Hepatocyte (in vitro differentiated cells): ENCODE measurements at regions not wholly inside any gene's neighbourhood (a gene's known extent, or its start where the extent isn't known, plus 50 kb on each side); places are given as distances from the start of the nearest gene placed in this dataset.

Experiments used
- DNase-seq: peaks from one replicate; pipeline ENCODE4 v3.0.0-alpha.2; 2016; ENCODE audit warnings: low spot score
- H2AFZ ChIP-seq: fragments of 200-600 bp; sonication (generic); 2 replicates; pipeline ENCODE4 v1.6.0; 2016; ENCODE audit warnings: antibody characterized with exemption, mild to moderate bottlenecking
- H3K27ac ChIP-seq: fragments of 200-600 bp; sonication (generic); 2 replicates; pipeline ENCODE4 v1.5.1; 2016; ENCODE audit warnings: mild to moderate bottlenecking
- H3K27me3 ChIP-seq: fragments of 200-600 bp; sonication (generic); 2 replicates; pipeline ENCODE4 v1.6.1; 2016
- H3K36me3 ChIP-seq: fragments of 200-600 bp; sonication (generic); replicated peaks from 2 replicates; pipeline ENCODE4 v1.5.1; 2016; ENCODE audit warnings: low read depth; ENCODE audit not compliant: insufficient read depth
- H3K4me1 ChIP-seq: fragments of 200-600 bp; sonication (generic); 2 replicates; pipeline ENCODE4 v1.5.1; 2016; ENCODE audit warnings: mild to moderate bottlenecking, moderate library complexity; ENCODE audit not compliant: insufficient read depth
- H3K4me2 ChIP-seq: fragments of 200-600 bp; sonication (generic); 2 replicates; pipeline ENCODE4 v1.6.0; 2016
- H3K4me3 ChIP-seq: fragments of 200-600 bp; sonication (generic); 2 replicates; pipeline ENCODE4 v1.5.1; 2016; ENCODE audit warnings: mild to moderate bottlenecking
- H3K79me2 ChIP-seq: fragments of 200-600 bp; sonication (generic); 2 replicates; pipeline ENCODE4 v1.6.0; 2017; ENCODE audit warnings: mild to moderate bottlenecking
- H3K9me2 ChIP-seq: fragments of 200-600 bp; sonication (generic); replicated peaks from 2 replicates; pipeline ENCODE4 v1.6.0; 2017; ENCODE audit warnings: mild to moderate bottlenecking; ENCODE audit not compliant: insufficient read depth
- H3K9me3 ChIP-seq: fragments of 200-600 bp; sonication (generic); 2 replicates; pipeline ENCODE4 v1.5.1; 2016; ENCODE audit warnings: low read depth, mild to moderate bottlenecking
- H4K20me1 ChIP-seq: fragments of 200-600 bp; sonication (generic); 2 replicates; pipeline ENCODE4 v1.6.0; 2016; ENCODE audit warnings: mild to moderate bottlenecking; ENCODE audit not compliant: insufficient read depth, poor library complexity, severe bottlenecking
- CTCF ChIP-seq: fragments of 200-600 bp; sonication (generic); IDR thresholded peaks from 2 replicates; pipeline ENCODE4 v1.5.1; 2016; ENCODE audit warnings: antibody characterized with exemption, mild to moderate bottlenecking; ENCODE audit not compliant: poor library complexity
- EZH2 ChIP-seq: fragments of 200-600 bp; sonication (generic); IDR thresholded peaks from 2 replicates; pipeline ENCODE4 v1.6.1; 2016; ENCODE audit warnings: antibody characterized with exemption, mild to moderate bottlenecking, borderline replicate concordance
- EZH2phosphoT487 ChIP-seq: fragments of 200-600 bp; sonication (generic); IDR thresholded peaks from one replicate; pipeline ENCODE4 v1.6.1; 2018; ENCODE audit warnings: antibody characterized with exemption, mild to moderate bottlenecking, low read depth, moderate library complexity; ENCODE audit not compliant: unreplicated experiment, severe bottlenecking
- WGBS: methylation state at CpG from one replicate; pipeline ENCODE4 v1.1.6; 2016; ENCODE audit warnings: low lambda C conversion rate; ENCODE audit errors: missing lambda C conversion rate; 5-methylcytosine and 5-hydroxymethylcytosine counted together

- Histone ChIP-seq H4K20me1 (no peaks in the 10 kb centered on the region), H3K9me2 (no peaks in the 10 kb centered on the region), H3K9me3 (no peaks in the 10 kb centered on the region), H3K27ac (no peak overlapping the region), H3K27me3 (no peaks in the 10 kb centered on the region), H3K36me3 (no peaks in the 10 kb centered on the region), H3K4me1 (no peaks in the 10 kb centered on the region), H3K79me2 (no peaks in the 10 kb centered on the region), H2AFZ (no peak overlapping the region), H3K4me2 (no peak overlapping the region), H3K4me3 (no peak overlapping the region)
- no peak for TF ChIP-seq EZH2
- no peak for TF ChIP-seq EZH2phosphoT487
- TF ChIP-seq CTCF, result no peak
- WGBS, result 88% methylated on average over 1 of the region's 1 CpG
- no peak for DNase-seq
Measured at GRCh38 chr4:85061974-85062373, 95.5 kb upstream of the WDFY3 start.

- H3K79me2 ChIP-seq, result no peaks in the 10 kb centered on the region
- H3K27me3 ChIP-seq, result no peaks in the 10 kb centered on the region
- DNase-seq, result no peak
- no peak overlapping the region for H3K27ac ChIP-seq
- TF ChIP-seq CTCF (no peak), EZH2 (no peak), EZH2phosphoT487 (no peak)
- no peaks in the 10 kb centered on the region for H3K4me1 ChIP-seq
- H3K4me3 ChIP-seq, result no peak overlapping the region
- no peaks in the 10 kb centered on the region for H3K36me3 ChIP-seq
- H3K9me2 ChIP-seq, result no peaks in the 10 kb centered on the region
- no peak overlapping the region for H2AFZ ChIP-seq
- no peak overlapping the region for H3K4me2 ChIP-seq
- H3K9me3 ChIP-seq, result no peaks in the 10 kb centered on the region
- no peaks in the 10 kb centered on the region for H4K20me1 ChIP-seq
Measured at GRCh38 chr4:85062466-85062865, 96.0 kb upstream of the WDFY3 start.

- no peak for TF ChIP-seq EZH2phosphoT487
- TF ChIP-seq EZH2, result no peak
- no peak for TF ChIP-seq CTCF
- Histone ChIP-seq H3K79me2 (no peaks in the 10 kb centered on the region), H3K4me2 (no peak overlapping the region), H3K27ac (no peak overlapping the region), H4K20me1 (no peaks in the 10 kb centered on the region), H3K4me3 (no peak overlapping the region), H3K36me3 (no peaks in the 10 kb centered on the region), H3K4me1 (no peaks in the 10 kb centered on the region), H3K27me3 (no peaks in the 10 kb centered on the region), H3K9me3 (no peaks in the 10 kb centered on the region), H2AFZ (no peak overlapping the region), H3K9me2 (no peaks in the 10 kb centered on the region)
- no peak for DNase-seq
- WGBS, result 99% methylated on average over 2 of the region's 2 CpGs
Measured at GRCh38 chr4:85067342-85067741, 100.9 kb upstream of the WDFY3 start.

- no peak for TF ChIP-seq EZH2
- no peak for TF ChIP-seq EZH2phosphoT487
- TF ChIP-seq CTCF, result no peak
- no peak for DNase-seq
- no peaks in the 10 kb centered on the region for H4K20me1 ChIP-seq
- no peak overlapping the region for H3K4me3 ChIP-seq
- no peaks in the 10 kb centered on the region for H3K9me2 ChIP-seq
- H3K36me3 ChIP-seq, result no peaks in the 10 kb centered on the region
- no peaks in the 10 kb centered on the region for H3K4me1 ChIP-seq
- no peak overlapping the region for H2AFZ ChIP-seq
- 56% methylated on average over 2 of the region's 2 CpGs for WGBS
- no peaks in the 10 kb centered on the region for H3K27me3 ChIP-seq
- no peaks in the 10 kb centered on the region for H3K79me2 ChIP-seq
- no peaks in the 10 kb centered on the region for H3K9me3 ChIP-seq
- no peak overlapping the region for H3K27ac ChIP-seq
- no peak overlapping the region for H3K4me2 ChIP-seq
Measured at GRCh38 chr4:85078016-85078415, 111.5 kb upstream of the WDFY3 start.
